Ovary (tissue), 7 donors: ENCODE measurements at regions not wholly inside any gene's neighbourhood (a gene's known extent, or its start where the extent isn't known, plus 50 kb on each side); places are given as distances from the start of the nearest gene placed in this dataset.

Source experiments
- DNase-seq, 5 donors: peaks; one replicate each; pipeline ENCODE4 v3.0.0-alpha.2; 2019 to 2020
- H3K27ac ChIP-seq, 2 donors: fragments of 200-600 bp; one replicate each; pipeline versions ENCODE4 v1.5.1 to v1.8.0; 2019 to 2022
- H3K27me3 ChIP-seq: fragments of 200-600 bp; one replicate; pipeline ENCODE4 v1.8.0; 2022
- H3K36me3 ChIP-seq: fragments of 200-600 bp; sonication (generic); one replicate; pipeline ENCODE4 v1.5.1; 2019
- H3K4me1 ChIP-seq: one replicate; pipeline ENCODE4 v1.8.1; 2013; ENCODE audit warnings: mild to moderate bottlenecking, moderate library complexity; ENCODE audit not compliant: insufficient read depth
- H3K4me3 ChIP-seq: fragments of 200-600 bp; sonication (generic); one replicate; pipeline ENCODE4 v1.5.1; 2017
- H3K9me3 ChIP-seq, 2 donors: fragments of 200-600 bp in 1 of 2; sonication (generic) in 1 of 2; one replicate each; pipeline versions ENCODE4 v1.5.1 to v1.8.1; 2013 to 2019; ENCODE audit warnings: mild to moderate bottlenecking in 1 of 2, moderate library complexity in 1 of 2
- CTCF ChIP-seq, 3 donors: fragments of 450-650 bp in 2 of 3; fragments of 200-600 bp in 1 of 3; IDR thresholded peaks; one replicate each; pipeline versions ENCODE4 v1.5.1 to v1.8.0; 2016 to 2022; ENCODE audit warnings: antibody characterized with exemption in 3 of 3, mild to moderate bottlenecking in 1 of 3
- EP300 ChIP-seq: sonication (generic); formaldehyde crosslinking; IDR thresholded peaks from one replicate; pipeline ENCODE4 v1.6.1; 2017; ENCODE audit warnings: antibody characterized with exemption
- POLR2A ChIP-seq: fragments of 450-650 bp; IDR thresholded peaks from one replicate; pipeline ENCODE4 v1.6.1; 2017; ENCODE audit warnings: antibody characterized with exemption, mild to moderate bottlenecking, moderate library complexity
- WGBS, 3 donors: extraction: QIAGEN DNeasy Blood & Tissue Kit in 1 of 3; methylation state at CpG; one replicate each; pipeline versions ENCODE4 v1.1.5 to v1.1.7; 2013 to 2017; 5-methylcytosine and 5-hydroxymethylcytosine counted together
- intact Hi-C, 4 donors: fragments of 100-400 bp; cut with DNase I; formaldehyde crosslinking; loops; one replicate each; pipeline versions ENCODE4 v1.11.0 to v1.15.1; 2022 to 2023
- donor health status: DM: no; HTN: no; CAD: no; lungs with moderate emphysema.
- donor health status: DM: no; HTN: no; CAD: no.
- donor health status: Bipolar disorder and iron deficiency.
- donor health status: DM: no; HTN: no; CAD: no.
- donor health status: DM: yes; HTN: yes; CAD: no.

DNA sequence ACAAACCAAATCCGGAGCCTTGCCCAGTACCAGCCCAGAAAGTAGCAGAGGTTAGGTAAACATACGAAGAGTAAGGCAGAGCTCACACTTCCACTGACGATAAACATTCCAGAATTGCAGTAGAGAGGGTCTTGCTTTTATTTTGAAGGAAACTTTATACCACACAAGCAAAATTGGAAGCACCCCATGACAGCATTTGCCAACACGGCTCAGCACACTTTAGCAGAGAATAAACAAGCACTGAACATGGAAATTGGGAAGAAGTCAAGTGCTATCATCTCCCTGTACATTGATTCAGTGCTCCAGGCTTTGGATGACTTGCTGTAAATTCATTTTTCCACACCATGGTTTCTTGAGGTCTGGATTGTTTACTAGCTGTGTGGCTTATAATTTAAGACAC, 160.7 kb upstream of the FAM47C start:
- DNase-seq = no peak
- TF ChIP-seq EP300 (no peak), POLR2A (no peak), CTCF (IDR thresholded peaks at IDR 0.05) (no peak)
- 34 to 48% (median 41%) methylated on average over 4 of the region's 4 CpGs for WGBS, 3 donors
- H3K27me3 ChIP-seq = no peaks in the 10 kb centered on the region
- H3K4me1 ChIP-seq = no peaks in the 10 kb centered on the region
- H3K36me3 ChIP-seq = no peaks in the 10 kb centered on the region
- H3K9me3 ChIP-seq = no peaks in the 10 kb centered on the region
- intact Hi-C loops = loop anchor here in 1 of 4 donors (5.0 kb wide), 1 partner anchor 970 kb away; no protein-coding TSS in a partner anchor
- no peak overlapping the region for H3K27ac ChIP-seq
- no peak overlapping the region for H3K4me3 ChIP-seq

DNA sequence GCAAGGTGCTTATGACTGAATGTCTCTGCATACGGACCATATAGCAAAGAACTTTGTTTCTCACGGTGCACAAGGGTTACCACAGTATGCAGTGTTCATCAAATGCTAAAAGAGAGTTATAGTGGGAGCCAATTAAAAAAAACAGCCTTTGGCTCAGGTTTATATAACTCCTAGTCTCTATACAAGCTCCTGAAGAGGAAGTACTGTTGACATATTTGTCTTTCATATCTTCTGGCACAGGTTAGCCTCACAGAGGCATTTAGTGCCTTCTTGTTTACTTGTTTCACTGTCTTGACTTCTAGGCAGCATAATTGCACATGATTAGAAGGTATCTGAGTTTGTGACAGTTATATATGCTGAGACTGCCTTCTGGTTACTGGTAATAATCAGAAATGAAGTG, 158.8 kb upstream of the FAM47C start:
- intact Hi-C loops = loop anchor here in 1 of 4 donors (5.0 kb wide), 1 partner anchor 972 kb away; no protein-coding TSS in a partner anchor
- TF ChIP-seq CTCF (IDR thresholded peaks at IDR 0.05) (no peak), EP300 (no peak)
- Histone ChIP-seq H3K4me1 (no peaks in the 10 kb centered on the region), H3K36me3 (no peaks in the 10 kb centered on the region), H3K27ac (no peak overlapping the region), H3K4me3 (no peak overlapping the region), H3K27me3 (no peaks in the 10 kb centered on the region), H3K9me3 (no peaks in the 10 kb centered on the region)
- WGBS, 3 donors = 29 to 49% (median 34%) methylated on average over 2 of the region's 2 CpGs
- no peak for DNase-seq

GRCh38 chrX:36856849-36857248, 151.3 kb upstream of the FAM47C start:
- 70 to 74% (median 71%) methylated on average over 3 of the region's 3 CpGs for WGBS, 3 donors
- Histone ChIP-seq H3K27me3 (no peaks in the 10 kb centered on the region), H3K27ac (no peak overlapping the region), H3K4me3 (no peak overlapping the region), H3K36me3 (no peaks in the 10 kb centered on the region), H3K9me3 (no peaks in the 10 kb centered on the region), H3K4me1 (no peaks in the 10 kb centered on the region)
- intact Hi-C loops = no loop called here
- TF ChIP-seq EP300 (no peak), CTCF (IDR thresholded peaks at IDR 0.05) (no peak)
- DNase-seq = no peak

DNA sequence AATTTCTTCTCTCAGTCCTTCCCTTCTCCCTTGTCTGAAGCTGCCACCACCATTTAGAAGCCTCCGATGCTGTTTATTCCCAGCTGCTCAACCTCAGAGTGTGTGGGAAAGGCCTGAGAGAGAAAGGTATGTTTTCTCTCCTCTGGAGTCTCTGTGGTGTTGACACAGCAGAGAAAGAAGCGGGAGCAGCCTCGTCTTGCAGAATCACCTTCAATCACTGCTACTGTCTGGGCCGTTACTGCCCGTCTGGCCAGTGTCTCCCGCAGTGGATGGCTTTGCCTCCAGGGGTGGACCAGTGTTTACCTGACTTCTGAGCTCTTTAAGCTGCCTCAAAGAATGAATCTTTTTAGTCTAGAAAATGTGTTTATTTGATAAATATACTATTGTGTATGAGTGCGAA, 148.9 kb upstream of the FAM47C start:
- Histone ChIP-seq H3K9me3 (no peaks in the 10 kb centered on the region), H3K27me3 (no peaks in the 10 kb centered on the region), H3K36me3 (no peaks in the 10 kb centered on the region), H3K27ac (no peak overlapping the region), H3K4me3 (no peak overlapping the region), H3K4me1 (no peaks in the 10 kb centered on the region)
- TF ChIP-seq CTCF (IDR thresholded peaks at IDR 0.05) = no peak
- TF ChIP-seq POLR2A = no peak
- TF ChIP-seq EP300 = no peak
- intact Hi-C loops = no loop called here
- WGBS, 3 donors = 76 to 80% (median 76%) methylated on average over 7 of the region's 7 CpGs
- no peak for DNase-seq

DNA sequence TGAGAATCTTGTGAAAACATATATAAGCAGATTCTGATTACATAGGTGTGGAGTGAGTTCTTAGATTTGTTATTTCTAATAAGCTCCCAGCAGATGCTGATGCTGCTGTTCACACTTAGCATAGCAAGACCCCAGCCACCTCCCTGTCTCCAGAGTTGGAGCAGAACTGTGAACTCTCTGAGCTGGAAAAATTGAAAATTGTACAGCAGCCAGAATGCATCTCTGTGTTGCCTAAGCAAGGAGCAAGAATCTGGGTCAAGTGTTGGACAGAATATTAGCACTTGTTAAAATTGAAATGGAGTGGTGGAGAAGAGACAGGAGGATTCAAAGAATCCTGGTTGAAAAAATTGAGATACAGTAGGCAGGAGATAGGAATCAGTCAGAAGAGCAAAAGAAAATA, 146.6 kb upstream of the FAM47C start:
- DNase-seq = no peak
- TF ChIP-seq CTCF (IDR thresholded peaks at IDR 0.05) (no peak), POLR2A (no peak), EP300 (no peak)
- no peak overlapping the region for H3K4me3 ChIP-seq
- H3K9me3 ChIP-seq = no peaks in the 10 kb centered on the region
- no peaks in the 10 kb centered on the region for H3K36me3 ChIP-seq
- intact Hi-C loops = no loop called here
- H3K4me1 ChIP-seq = no peaks in the 10 kb centered on the region
- H3K27ac ChIP-seq = no peak overlapping the region
- H3K27me3 ChIP-seq = no peaks in the 10 kb centered on the region
